ENCODE measurements at regions not wholly inside any gene's neighbourhood (a gene's known extent, or its start where the extent isn't known, plus 50 kb on each side); places are given as distances from the start of the nearest gene placed in this dataset.

DNA sequence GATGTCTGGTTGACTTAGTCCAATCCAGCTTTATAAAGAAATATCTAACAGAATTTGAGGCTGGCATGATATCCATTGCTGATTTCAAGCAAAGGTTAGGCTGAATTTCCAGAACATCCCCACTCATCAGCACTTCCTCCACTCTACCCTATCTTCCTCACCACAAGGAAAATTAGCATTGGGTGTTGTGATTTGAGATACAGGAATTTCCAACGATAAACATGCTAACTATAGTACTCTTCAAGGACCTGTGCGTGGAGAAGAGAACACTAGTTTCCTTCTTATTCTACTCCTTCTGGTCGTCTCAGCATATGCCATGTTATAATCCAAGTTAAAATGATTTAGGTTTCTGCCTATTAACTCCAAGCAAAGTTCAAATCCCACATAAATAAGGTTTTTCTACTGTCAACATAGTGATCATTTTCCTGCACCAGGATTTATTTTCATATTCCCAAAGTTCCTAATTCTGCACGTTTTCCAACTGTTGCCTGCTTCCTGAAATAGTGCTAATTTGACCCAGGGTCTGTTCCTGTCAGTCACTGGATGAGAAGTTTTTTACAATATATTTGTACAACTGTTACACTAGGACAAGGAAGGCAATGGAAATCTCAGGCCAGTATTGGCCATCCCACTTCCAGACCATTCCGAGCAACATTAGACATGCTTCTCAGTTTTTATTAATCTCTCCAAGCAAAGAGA lies 177.6 kb upstream of the EDNRA start:
- TF ChIP-seq, protein P1, sequence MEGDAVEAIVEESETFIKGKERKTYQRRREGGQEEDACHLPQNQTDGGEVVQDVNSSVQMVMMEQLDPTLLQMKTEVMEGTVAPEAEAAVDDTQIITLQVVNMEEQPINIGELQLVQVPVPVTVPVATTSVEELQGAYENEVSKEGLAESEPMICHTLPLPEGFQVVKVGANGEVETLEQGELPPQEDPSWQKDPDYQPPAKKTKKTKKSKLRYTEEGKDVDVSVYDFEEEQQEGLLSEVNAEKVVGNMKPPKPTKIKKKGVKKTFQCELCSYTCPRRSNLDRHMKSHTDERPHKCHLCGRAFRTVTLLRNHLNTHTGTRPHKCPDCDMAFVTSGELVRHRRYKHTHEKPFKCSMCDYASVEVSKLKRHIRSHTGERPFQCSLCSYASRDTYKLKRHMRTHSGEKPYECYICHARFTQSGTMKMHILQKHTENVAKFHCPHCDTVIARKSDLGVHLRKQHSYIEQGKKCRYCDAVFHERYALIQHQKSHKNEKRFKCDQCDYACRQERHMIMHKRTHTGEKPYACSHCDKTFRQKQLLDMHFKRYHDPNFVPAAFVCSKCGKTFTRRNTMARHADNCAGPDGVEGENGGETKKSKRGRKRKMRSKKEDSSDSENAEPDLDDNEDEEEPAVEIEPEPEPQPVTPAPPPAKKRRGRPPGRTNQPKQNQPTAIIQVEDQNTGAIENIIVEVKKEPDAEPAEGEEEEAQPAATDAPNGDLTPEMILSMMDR (IDR thresholded peaks at IDR 0.05; ENCODE audit: low read depth, low read length) = no peak
- TF ChIP-seq EZH2phosphoT487 (IDR thresholded peaks at IDR 0.05; ENCODE audit: low read depth) = no peak
